Mesothelial cell of epicardium (in vitro differentiated cells): ENCODE measurements at regions not wholly inside any gene's neighbourhood (a gene's known extent, or its start where the extent isn't known, plus 50 kb on each side); places are given as distances from the start of the nearest gene placed in this dataset.

Experiments
- DNase-seq, 2 experiments: peaks; one replicate each; pipeline ENCODE4 v3.0.0; 2021; ENCODE audit warnings: low spot score in 2 of 2; ENCODE audit not compliant: unreplicated experiment in 2 of 2
- H3K27ac Mint-ChIP-seq: 2 replicates; pipeline ENCODE4 v1.8.0; 2021; ENCODE audit warnings: mixed read lengths
- H3K27me3 Mint-ChIP-seq: 2 replicates; pipeline ENCODE4 v1.8.0; 2021; ENCODE audit warnings: low read depth, mixed read lengths
- H3K36me3 Mint-ChIP-seq: 2 replicates; pipeline ENCODE4 v1.8.0; 2021; ENCODE audit warnings: mixed read lengths
- H3K4me1 Mint-ChIP-seq: 2 replicates; pipeline ENCODE4 v1.8.0; 2021; ENCODE audit warnings: mixed read lengths
- H3K4me3 Mint-ChIP-seq: 2 replicates; pipeline ENCODE4 v1.8.0; 2021; ENCODE audit warnings: mild to moderate bottlenecking, moderate library complexity, mixed read lengths
- H3K9me3 Mint-ChIP-seq: 2 replicates; pipeline ENCODE4 v1.8.0; 2021; ENCODE audit warnings: mixed read lengths
- TF ChIP-seq, protein P1 (sequence below): fragments of 200-600 bp; sonication (generic); IDR thresholded peaks from one replicate; pipeline ENCODE4 v1.5.0; 2021; ENCODE audit warnings: antibody characterized with exemption; ENCODE audit not compliant: unreplicated experiment

DNA sequence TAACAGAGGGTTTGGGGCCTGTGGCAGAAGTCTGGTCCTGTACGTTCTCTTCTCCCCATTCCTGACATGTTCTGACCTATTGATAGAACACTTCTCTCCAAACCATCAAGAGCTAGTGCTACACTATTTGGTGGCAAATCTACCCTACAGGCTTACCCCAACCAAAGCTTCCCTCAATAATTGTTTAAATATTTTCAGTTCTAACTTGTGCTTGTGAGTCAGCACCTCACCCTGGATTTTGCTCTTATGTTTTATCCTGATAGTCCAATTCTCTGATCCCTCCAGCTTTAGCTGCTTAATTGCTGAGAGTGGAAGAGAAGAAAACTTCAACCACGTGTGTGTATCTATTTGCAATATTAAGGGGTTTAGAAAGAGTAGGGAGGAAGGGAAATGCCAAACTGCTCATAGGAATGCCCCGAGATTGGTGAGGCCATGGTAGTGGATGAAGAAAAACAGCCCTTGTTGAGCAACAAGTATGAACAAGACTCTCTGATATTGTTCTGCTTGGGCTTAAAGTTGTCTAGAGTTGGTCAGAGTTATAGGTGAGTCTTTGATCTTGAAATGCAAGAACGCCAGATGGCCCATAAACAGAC, 67.8 kb upstream of the PARD3B start:
- no peaks in the 10 kb centered on the region for H3K9me3 Mint-ChIP-seq
- no peak overlapping the region for H3K4me3 Mint-ChIP-seq
- DNase-seq: no peak
- H3K4me1 Mint-ChIP-seq: peaks cover 14% of the 10 kb centered on the region
- TF ChIP-seq, protein P1, sequence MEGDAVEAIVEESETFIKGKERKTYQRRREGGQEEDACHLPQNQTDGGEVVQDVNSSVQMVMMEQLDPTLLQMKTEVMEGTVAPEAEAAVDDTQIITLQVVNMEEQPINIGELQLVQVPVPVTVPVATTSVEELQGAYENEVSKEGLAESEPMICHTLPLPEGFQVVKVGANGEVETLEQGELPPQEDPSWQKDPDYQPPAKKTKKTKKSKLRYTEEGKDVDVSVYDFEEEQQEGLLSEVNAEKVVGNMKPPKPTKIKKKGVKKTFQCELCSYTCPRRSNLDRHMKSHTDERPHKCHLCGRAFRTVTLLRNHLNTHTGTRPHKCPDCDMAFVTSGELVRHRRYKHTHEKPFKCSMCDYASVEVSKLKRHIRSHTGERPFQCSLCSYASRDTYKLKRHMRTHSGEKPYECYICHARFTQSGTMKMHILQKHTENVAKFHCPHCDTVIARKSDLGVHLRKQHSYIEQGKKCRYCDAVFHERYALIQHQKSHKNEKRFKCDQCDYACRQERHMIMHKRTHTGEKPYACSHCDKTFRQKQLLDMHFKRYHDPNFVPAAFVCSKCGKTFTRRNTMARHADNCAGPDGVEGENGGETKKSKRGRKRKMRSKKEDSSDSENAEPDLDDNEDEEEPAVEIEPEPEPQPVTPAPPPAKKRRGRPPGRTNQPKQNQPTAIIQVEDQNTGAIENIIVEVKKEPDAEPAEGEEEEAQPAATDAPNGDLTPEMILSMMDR: no peak
- H3K36me3 Mint-ChIP-seq: no peaks in the 10 kb centered on the region
- no peak overlapping the region for H3K27ac Mint-ChIP-seq
- peaks cover 5% of the 10 kb centered on the region for H3K27me3 Mint-ChIP-seq

DNA sequence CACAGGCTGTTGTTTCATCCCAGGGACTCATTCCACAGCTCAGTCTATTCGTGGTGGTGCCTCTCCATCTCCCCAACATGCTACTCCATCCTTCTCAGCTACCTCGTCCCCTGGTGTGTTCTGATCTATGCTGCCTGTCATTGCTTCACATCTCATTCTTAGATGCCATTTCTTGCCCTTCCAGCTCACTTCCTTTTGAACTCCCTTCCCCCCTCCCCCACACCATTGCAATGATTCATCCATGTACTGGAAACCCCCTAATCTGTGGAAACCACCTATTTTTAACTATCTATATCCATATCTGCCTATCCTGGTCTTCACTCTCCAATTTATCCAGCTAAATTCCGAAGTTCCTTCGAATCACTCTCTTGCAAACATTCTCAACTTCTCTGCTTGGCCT, 65.7 kb upstream of the PARD3B start:
- TF ChIP-seq, protein P1: no peak
- no peaks in the 10 kb centered on the region for H3K36me3 Mint-ChIP-seq
- DNase-seq: no peak
- H3K4me1 Mint-ChIP-seq: peaks cover 14% of the 10 kb centered on the region
- H3K9me3 Mint-ChIP-seq: no peaks in the 10 kb centered on the region
- no peak overlapping the region for H3K4me3 Mint-ChIP-seq
- H3K27me3 Mint-ChIP-seq: no peaks in the 10 kb centered on the region
- H3K27ac Mint-ChIP-seq: no peak overlapping the region

DNA sequence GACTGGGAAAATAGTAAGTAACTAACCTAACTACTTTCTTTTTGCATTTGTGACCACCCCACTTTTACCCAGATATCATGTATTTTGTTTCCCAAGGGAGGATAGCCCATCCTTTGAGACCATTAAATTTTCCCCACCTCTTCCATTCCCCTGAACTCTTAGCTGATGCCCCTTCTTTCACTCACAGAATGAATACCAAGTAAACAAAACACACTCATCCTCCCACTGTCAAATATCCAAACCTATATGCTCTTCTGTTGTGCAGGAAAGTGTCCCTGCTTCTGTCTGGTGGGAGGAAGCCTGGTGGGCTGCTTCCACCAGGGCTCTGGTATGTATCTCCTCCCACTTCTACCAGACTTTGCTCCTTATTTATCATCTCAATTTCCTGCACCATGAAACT, 64.6 kb upstream of the PARD3B start:
- Mint-ChIP-seq H3K27ac (no peak overlapping the region), H3K4me1 (peaks cover 6% of the 10 kb centered on the region), H3K4me3 (no peak overlapping the region), H3K27me3 (no peaks in the 10 kb centered on the region), H3K9me3 (no peaks in the 10 kb centered on the region), H3K36me3 (no peaks in the 10 kb centered on the region)
- DNase-seq: no peak
- TF ChIP-seq, protein P1: no peak

DNA sequence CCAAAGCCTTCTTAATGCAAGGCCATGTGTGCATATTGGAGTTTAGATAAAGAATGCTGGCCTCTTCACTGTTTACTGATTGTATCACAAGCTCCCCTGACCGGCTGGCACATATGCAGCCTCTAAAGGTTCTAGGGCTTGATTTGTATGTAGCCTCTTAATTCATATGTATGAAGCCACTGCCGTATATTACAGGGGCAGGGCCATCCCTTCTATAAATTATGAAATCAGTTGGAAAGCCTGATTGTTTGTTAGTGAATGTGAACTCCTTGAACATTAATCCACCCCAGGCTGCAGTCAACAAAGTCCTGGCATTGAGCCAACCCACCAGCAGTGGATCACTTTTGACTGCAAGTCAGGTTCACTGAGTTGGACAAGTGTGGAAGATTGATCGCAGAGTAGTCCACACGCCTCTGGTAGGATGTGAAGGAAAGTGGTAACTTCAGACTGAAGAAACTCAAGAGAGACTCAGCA, 61.6 kb upstream of the PARD3B start:
- Mint-ChIP-seq H3K36me3 (no peaks in the 10 kb centered on the region), H3K27me3 (no peaks in the 10 kb centered on the region), H3K4me1 (peaks cover 2% of the 10 kb centered on the region), H3K27ac (no peak overlapping the region), H3K4me3 (no peak overlapping the region), H3K9me3 (no peaks in the 10 kb centered on the region)
- peak; percentile 32 to 42 for DNase-seq
- TF ChIP-seq, protein P1: no peak

DNA sequence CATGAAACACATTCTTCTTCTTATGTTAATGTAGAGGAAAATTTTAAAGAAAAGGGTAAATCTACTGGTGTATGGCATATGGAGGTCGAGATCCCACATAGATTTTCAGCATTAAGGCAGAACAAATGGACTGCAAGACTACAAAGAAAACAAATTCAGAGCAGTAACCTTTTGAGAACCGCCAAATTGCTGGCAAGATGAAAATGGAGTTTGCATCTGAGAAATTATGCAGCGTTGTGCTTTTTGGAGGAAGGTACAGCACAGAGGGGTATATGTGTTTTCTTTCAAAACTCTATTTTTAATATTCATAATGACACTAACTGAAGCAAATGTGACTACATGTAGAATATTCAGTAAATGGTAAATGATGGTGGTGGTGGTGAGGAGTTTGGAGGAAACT, 59.0 kb upstream of the PARD3B start:
- Mint-ChIP-seq H3K9me3 (no peaks in the 10 kb centered on the region), H3K4me1 (peaks cover 2% of the 10 kb centered on the region), H3K36me3 (no peaks in the 10 kb centered on the region), H3K4me3 (no peak overlapping the region), H3K27me3 (no peaks in the 10 kb centered on the region), H3K27ac (no peak overlapping the region)
- no peak for DNase-seq
- TF ChIP-seq, protein P1: no peak

DNA sequence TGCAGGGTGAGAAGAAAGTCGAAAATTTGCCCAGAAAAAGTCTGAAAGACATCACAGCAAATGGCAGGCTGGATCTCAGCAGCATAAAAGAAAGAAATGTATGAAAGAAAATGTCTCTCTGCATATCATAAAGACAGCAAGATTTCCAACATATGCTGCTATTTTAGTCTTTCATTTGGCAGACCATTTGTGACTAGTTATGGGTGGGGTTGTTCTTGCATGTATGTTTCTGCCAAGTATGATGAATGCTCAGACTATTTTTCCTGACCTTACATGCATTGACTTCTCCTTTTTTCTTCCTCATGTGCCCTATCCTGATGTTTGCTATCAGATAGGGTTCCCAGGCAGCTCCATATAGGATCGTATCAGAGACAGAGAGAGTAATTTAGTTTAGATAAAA, 58.5 kb upstream of the PARD3B start:
- Mint-ChIP-seq H3K36me3 (no peaks in the 10 kb centered on the region), H3K9me3 (no peaks in the 10 kb centered on the region), H3K4me3 (no peak overlapping the region), H3K27ac (no peak overlapping the region), H3K27me3 (no peaks in the 10 kb centered on the region), H3K4me1 (peaks cover 2% of the 10 kb centered on the region)
- TF ChIP-seq, protein P1: no peak
- DNase-seq: no peak
